ENCODE measurements at regions not wholly inside any gene's neighbourhood (a gene's known extent, or its start where the extent isn't known, plus 50 kb on each side); places are given as distances from the start of the nearest gene placed in this dataset.

DNA sequence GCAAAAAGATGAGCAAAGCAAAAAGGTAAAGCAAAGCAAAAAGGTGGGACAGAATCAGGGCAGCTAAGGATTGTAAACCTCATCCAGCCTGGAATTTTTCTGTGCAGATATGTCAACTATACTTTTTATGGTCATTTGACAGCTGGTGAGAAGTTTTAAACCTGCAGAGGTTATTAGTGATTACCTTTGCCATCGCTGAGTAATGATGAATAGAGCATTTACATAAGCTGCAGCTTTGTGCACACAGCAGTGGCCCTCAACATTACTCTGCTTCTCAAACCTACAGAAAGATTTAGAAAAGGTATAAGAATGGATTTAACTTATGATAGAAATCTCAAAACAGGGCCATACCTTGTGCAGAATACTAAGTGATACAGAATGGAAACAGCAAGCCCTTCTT, 54.5 kb upstream of the C4orf54 start:
- ATAC-seq = no peak

DNA sequence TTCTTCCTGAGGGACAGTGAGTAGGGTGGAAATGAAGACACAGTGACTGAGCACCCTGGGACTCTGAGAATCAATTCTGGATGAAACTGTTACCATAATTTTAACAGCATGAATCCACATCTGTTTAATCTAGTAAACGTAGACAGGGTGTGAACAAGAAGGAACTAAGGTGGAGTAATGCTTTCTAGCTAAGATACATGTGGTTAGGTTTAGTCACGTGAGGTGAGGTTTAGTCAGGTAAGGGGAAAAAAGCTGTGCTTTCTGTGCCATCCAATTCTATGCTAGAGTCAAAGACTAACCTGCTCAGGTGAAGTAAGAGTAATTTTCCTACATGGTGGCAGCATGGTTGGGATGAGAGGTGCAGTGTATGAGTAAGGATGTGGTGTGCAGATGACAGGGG, 54.0 kb upstream of the C4orf54 start:
- ATAC-seq = peak; percentile 10 to 19

DNA sequence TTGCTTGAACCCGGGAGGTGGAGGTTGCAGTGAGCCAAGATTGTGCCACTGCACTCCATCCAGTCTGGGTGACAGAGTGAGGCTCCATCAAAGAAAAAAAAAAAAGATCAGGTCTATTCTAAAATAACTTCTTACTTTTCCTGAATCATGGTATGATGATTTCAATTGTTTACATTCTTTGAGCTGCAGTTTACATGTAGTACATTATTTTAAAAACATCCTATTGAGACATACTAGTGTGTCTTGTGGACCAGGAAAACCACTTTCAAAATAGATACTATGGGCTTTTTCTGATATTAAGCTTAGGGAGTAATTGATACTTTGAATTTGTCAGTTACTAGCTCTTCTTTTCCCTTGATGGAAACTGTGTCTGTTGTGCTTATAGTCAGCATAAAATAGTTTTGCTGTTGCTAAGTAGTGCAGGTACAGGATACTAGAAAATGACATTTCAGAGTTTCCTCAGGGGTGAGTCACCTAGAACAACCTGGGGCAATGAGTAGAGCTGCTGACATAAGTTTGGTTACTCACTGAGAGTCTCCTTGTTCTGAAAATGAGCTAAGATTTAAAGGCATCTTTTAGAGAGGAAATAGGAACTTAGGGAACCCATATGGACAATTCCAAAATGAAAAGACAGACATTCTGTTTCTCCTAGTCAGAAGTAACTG, 53.2 kb upstream of the C4orf54 start:
- peak; percentile 77 to 89 for ATAC-seq

DNA sequence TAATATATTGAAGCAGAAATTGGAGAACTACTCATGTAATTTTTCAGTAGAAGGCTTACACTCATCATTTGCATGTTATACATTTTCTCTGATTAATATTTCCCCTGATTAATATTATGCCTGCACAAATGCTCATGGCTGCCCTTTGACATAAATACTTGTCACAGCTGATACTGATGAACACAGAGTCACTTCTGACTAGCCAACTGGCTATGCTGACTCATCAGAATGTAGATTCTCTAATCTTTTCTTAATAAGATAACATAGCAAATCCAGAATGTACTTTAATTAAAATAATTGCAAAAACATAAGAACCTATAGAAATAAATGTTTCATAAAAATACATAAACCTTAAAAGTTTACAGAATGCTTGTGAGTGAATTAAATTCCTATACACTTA, 52.4 kb upstream of the C4orf54 start:
- no peak for ATAC-seq

DNA sequence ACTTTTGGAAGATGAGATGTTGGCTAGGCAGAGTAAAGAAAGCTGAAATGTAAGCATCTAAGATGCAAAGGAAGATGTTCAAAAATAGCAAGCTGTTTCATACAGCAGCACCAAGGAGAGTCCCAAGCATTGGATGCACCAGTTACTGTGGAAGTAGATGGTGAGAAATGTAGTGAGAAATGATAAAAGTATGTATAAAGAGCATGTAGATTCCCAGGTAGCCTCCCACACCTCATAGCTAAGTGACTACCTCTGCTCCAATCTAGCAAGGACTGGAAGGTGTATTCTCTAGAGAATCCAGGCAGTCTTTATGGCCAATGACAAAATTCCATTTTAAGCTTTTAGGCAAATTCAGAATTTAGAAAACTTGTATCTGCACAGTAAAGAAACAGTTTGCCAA, 50.9 kb upstream of the C4orf54 start:
- no peak for ATAC-seq
